Fibroblast of lung (primary cell): ENCODE measurements at regions not wholly inside any gene's neighbourhood (a gene's known extent, or its start where the extent isn't known, plus 50 kb on each side); places are given as distances from the start of the nearest gene placed in this dataset.

ENCODE experiments used
- CTCF ChIP-seq, 2 donors: IDR thresholded peaks in 1 of 2; conservative IDR thresholded peaks in 1 of 2; 1 replicate in 1 of 2; 2 replicates in 1 of 2; pipeline ENCODE4 v1.5.1; 2011 to 2012; ENCODE audit warnings: low read length in 2 of 2, control low read depth in 1 of 2, inconsistent platforms in 1 of 2, low read depth in 1 of 2, mild to moderate bottlenecking in 1 of 2
- EZH2 ChIP-seq: IDR thresholded peaks from 2 replicates; pipeline ENCODE4 v1.5.1; 2012; ENCODE audit warnings: low read length, control low read depth, mild to moderate bottlenecking; ENCODE audit errors: missing control alignments

- peak; percentile 57 to 67 for TF ChIP-seq CTCF (conservative IDR thresholded peaks at IDR 0.05 in 1 of 2, IDR thresholded peaks at IDR 0.05 in 1 of 2; ENCODE audit: low read depth in 1 of 2, low read length in 2 of 2)
- no peak for TF ChIP-seq EZH2
Measured at GRCh38 chr5:164013077-164013670, 507.8 kb downstream of the MAT2B start.
